Smooth muscle cell (in vitro differentiated cells): ENCODE measurements at regions not wholly inside any gene's neighbourhood (a gene's known extent, or its start where the extent isn't known, plus 50 kb on each side); places are given as distances from the start of the nearest gene placed in this dataset.

Source experiments
- DNase-seq: peaks from one replicate; lab custom pipeline; 2025; ENCODE audit not compliant: unreplicated experiment; lab: John Stamatoyannopoulos, UW
- H2AFZ ChIP-seq: fragments of 200-600 bp; sonication (generic); 2 replicates; pipeline ENCODE4 v1.6.0; 2016; ENCODE audit warnings: antibody characterized with exemption, low read depth, mild to moderate bottlenecking
- H3F3A ChIP-seq: fragments of 200-600 bp; sonication (generic); 2 replicates; pipeline ENCODE4 v1.6.0; 2017; ENCODE audit warnings: antibody characterized with exemption, low read depth
- H3K27ac ChIP-seq: fragments of 200-600 bp; sonication (generic); 2 replicates; pipeline ENCODE4 v1.5.1; 2016; ENCODE audit warnings: low read depth, mild to moderate bottlenecking
- H3K27me3 ChIP-seq: fragments of 200-600 bp; sonication (generic); 2 replicates; pipeline ENCODE4 v1.6.1; 2016; ENCODE audit warnings: low read depth, mild to moderate bottlenecking
- H3K36me3 ChIP-seq: fragments of 200-600 bp; sonication (generic); 2 replicates; pipeline ENCODE4 v1.5.1; 2016; ENCODE audit warnings: low read depth
- H3K4me1 ChIP-seq: fragments of 200-600 bp; sonication (generic); 2 replicates; pipeline ENCODE4 v1.5.1; 2016; ENCODE audit warnings: low read depth
- H3K4me2 ChIP-seq: fragments of 200-600 bp; sonication (generic); 2 replicates; pipeline ENCODE4 v1.6.0; 2016; ENCODE audit warnings: mild to moderate bottlenecking
- H3K4me3 ChIP-seq: fragments of 200-600 bp; sonication (generic); 2 replicates; pipeline ENCODE4 v1.5.1; 2016; ENCODE audit warnings: mild to moderate bottlenecking
- H3K79me2 ChIP-seq: fragments of 200-600 bp; sonication (generic); 2 replicates; pipeline ENCODE4 v1.6.0; 2016; ENCODE audit warnings: low read depth, mild to moderate bottlenecking
- H3K9ac ChIP-seq: fragments of 200-600 bp; sonication (generic); 2 replicates; pipeline ENCODE4 v1.6.0; 2016; ENCODE audit warnings: low read depth
- H3K9me3 ChIP-seq: fragments of 200-600 bp; sonication (generic); replicated peaks from 2 replicates; pipeline ENCODE4 v1.5.1; 2016; ENCODE audit warnings: low read depth
- H4K20me1 ChIP-seq: fragments of 200-600 bp; sonication (generic); 2 replicates; pipeline ENCODE4 v1.6.0; 2016; ENCODE audit warnings: low read depth
- whole genome bisulfite sequencing: methylation state at CpG from one replicate; pipeline ENCODE4 v1.1.7; 2016; ENCODE audit warnings: low lambda C conversion rate; 5-methylcytosine and 5-hydroxymethylcytosine counted together
- TF ChIP-seq, protein P1 (sequence below): fragments of 200-600 bp; sonication (generic); IDR thresholded peaks from 2 replicates; pipeline ENCODE4 v1.5.1; 2017; ENCODE audit warnings: borderline replicate concordance, mild to moderate bottlenecking, antibody characterized with exemption; ENCODE audit not compliant: insufficient read depth, poor library complexity, severe bottlenecking

DNA sequence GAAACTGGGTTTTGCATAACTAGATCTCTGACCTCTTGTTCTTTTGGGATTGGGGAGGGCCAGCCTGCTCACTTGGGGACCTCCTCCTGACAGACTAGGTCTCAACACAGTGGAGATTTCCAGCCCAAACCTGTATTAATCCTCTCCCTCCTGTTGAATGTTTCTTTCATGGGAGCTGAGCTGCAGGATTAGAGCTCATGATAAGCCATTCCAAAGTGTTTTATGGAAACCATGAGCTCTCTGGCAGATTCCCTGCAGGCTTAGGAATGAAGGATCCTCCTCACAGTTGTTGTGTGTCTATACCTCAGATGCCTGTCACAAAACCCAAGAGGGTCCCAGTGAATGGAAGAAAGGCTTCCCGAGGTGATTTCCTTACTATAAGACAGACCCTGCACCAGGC, 248.4 kb upstream of the B3GAT1 start:
- Histone ChIP-seq H4K20me1 (no peaks in the 10 kb centered on the region), H3K27me3 (peaks cover 4% of the 10 kb centered on the region), H3K79me2 (no peaks in the 10 kb centered on the region), H3K9me3 (no peaks in the 10 kb centered on the region), H3K4me3 (no peak overlapping the region), H3K4me2 (no peak overlapping the region), H3K27ac (no peak overlapping the region), H3F3A (no peaks in the 10 kb centered on the region), H3K36me3 (no peaks in the 10 kb centered on the region), H3K4me1 (no peaks in the 10 kb centered on the region), H3K9ac (no peak overlapping the region), H2AFZ (no peak overlapping the region)
- TF ChIP-seq, protein P1, sequence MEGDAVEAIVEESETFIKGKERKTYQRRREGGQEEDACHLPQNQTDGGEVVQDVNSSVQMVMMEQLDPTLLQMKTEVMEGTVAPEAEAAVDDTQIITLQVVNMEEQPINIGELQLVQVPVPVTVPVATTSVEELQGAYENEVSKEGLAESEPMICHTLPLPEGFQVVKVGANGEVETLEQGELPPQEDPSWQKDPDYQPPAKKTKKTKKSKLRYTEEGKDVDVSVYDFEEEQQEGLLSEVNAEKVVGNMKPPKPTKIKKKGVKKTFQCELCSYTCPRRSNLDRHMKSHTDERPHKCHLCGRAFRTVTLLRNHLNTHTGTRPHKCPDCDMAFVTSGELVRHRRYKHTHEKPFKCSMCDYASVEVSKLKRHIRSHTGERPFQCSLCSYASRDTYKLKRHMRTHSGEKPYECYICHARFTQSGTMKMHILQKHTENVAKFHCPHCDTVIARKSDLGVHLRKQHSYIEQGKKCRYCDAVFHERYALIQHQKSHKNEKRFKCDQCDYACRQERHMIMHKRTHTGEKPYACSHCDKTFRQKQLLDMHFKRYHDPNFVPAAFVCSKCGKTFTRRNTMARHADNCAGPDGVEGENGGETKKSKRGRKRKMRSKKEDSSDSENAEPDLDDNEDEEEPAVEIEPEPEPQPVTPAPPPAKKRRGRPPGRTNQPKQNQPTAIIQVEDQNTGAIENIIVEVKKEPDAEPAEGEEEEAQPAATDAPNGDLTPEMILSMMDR = no peak
- WGBS = 86% methylated on average over 1 of the region's 1 CpG
- DNase-seq = no peak

DNA sequence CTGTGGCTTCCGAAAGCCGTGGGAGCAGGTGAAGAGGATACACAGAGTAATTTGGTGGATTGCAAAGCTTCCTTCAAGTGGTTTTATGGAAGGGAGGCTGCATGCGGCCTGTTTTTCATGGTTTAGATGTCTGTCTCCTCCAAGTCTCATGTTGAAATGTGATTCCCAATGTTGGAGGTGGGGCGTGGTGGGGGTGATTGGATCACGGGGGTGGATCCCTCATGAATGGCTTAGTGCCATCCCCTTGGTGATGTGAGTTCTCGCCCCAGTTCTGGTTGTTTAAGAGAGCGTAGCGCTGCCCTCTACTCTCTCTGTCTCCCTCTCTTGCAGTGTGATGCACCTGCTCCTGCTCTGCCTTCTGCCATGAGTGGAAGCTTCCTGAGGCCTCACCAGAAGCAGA, 247.8 kb upstream of the B3GAT1 start:
- Histone ChIP-seq H3K4me3 (no peak overlapping the region), H2AFZ (no peak overlapping the region), H3K27ac (no peak overlapping the region), H3K9me3 (no peaks in the 10 kb centered on the region), H4K20me1 (no peaks in the 10 kb centered on the region), H3K4me2 (no peak overlapping the region), H3F3A (no peaks in the 10 kb centered on the region), H3K4me1 (no peaks in the 10 kb centered on the region), H3K27me3 (peaks cover 4% of the 10 kb centered on the region), H3K9ac (no peak overlapping the region), H3K79me2 (no peaks in the 10 kb centered on the region), H3K36me3 (no peaks in the 10 kb centered on the region)
- TF ChIP-seq, protein P1 = no peak
- WGBS = 93% methylated on average over 8 of the region's 8 CpGs
- DNase-seq = no peak

DNA sequence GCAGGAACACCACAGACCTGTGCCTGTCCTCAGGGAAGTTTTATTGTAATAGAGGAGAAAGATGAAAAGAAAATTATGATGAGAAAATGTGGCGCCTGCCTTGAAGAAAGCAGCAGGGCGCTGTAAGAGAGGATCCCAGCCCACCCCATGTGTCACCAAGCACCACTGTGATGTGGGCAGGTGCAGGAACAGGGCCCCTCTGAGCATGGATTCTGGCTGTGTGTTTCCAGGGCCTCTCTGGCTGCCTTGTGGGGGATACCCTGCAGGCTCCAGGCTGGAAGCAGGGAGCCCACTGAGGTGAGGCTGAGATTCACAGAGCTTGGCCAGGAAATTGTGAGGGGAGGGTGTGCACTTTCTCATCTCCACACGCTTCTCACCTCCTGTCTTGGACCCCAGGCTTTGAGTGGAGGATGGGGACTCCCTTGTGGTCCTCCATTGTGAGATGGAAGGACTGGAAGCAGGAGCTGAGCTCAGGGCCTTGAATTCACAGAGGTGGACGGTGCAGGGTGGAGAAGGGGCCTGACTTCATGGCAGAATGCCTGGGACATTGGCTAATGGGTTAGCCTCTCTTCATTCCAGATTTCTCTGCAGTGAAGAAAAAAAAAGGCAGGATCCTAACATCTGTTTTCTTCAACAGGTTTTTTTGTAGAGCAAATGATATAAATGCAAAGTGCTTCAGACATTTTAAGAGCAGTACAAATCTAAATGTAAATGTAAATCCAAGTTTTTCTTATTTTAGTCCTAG, 246.6 kb upstream of the B3GAT1 start:
- Histone ChIP-seq H3K4me1 (no peaks in the 10 kb centered on the region), H3K27ac (no peak overlapping the region), H3K9ac (no peak overlapping the region), H3K27me3 (peaks cover 4% of the 10 kb centered on the region), H3K79me2 (no peaks in the 10 kb centered on the region), H4K20me1 (no peaks in the 10 kb centered on the region), H3K4me2 (no peak overlapping the region), H3K4me3 (no peak overlapping the region), H3K36me3 (no peaks in the 10 kb centered on the region), H2AFZ (no peak overlapping the region), H3F3A (no peaks in the 10 kb centered on the region), H3K9me3 (no peaks in the 10 kb centered on the region)
- WGBS = 94% methylated on average over 4 of the region's 4 CpGs
- DNase-seq = no peak
- TF ChIP-seq, protein P1 = no peak

DNA sequence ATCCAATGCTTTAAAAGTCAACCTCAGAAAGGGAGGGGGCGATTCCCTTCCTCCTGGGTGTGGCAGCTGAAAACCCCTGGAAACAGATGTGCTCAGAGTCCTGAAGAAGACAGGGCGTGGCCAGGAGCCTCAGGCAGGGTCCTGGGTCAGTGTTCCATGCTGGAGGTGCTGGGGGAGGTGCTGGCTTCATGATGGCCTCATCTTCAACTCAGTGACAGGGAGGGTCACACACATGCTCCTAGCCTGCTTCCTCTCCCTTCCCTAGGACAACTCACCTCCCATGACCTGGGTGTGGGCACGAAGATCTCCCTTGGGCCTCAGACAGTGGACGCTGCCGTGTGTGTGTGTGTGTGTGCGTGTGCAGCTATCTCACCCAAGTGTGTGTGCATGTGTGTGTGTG, 245.6 kb upstream of the B3GAT1 start:
- Histone ChIP-seq H3K27ac (no peak overlapping the region), H3F3A (no peaks in the 10 kb centered on the region), H3K4me3 (no peak overlapping the region), H3K4me2 (no peak overlapping the region), H3K27me3 (peaks cover 4% of the 10 kb centered on the region), H3K4me1 (no peaks in the 10 kb centered on the region), H2AFZ (no peak overlapping the region), H3K9me3 (no peaks in the 10 kb centered on the region), H3K36me3 (no peaks in the 10 kb centered on the region), H3K9ac (no peak overlapping the region), H4K20me1 (no peaks in the 10 kb centered on the region), H3K79me2 (no peaks in the 10 kb centered on the region)
- 78% methylated on average over 6 of the region's 6 CpGs for WGBS
- TF ChIP-seq, protein P1 = no peak
- DNase-seq = no peak
